ENCODE measurements at regions not wholly inside any gene's neighbourhood (a gene's known extent, or its start where the extent isn't known, plus 50 kb on each side); places are given as distances from the start of the nearest gene placed in this dataset.

DNA sequence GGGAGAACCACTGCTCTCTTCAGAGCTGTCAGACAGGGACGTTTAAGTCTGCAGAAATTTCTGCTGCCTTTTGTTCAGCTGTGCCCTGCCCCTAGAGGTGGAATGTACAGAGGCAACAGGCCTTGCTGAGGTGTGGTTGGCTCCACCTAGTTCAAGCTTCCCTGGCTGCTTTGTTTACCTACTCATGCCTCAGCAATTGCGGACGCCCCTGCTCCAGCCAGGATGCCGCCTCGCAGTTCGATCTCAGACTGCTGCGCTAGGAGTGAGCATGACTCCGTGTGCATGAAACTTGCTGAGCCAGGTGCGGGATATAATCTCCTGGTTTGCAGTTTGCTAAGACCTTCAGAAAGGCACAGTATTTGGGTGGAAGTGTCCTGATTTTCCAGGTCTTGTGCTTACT lies 70.9 kb downstream of the MAGEB5 start:
- no peaks in the 10 kb centered on the region for H3K36me3 ChIP-seq (ENCODE audit: insufficient read depth)
- peaks cover 5% of the 10 kb centered on the region for H3K9me3 Mint-ChIP-seq
- H4K20me1 ChIP-seq (replicated peaks; ENCODE audit: insufficient read depth), result no peaks in the 10 kb centered on the region
- H3K4me1 ChIP-seq (ENCODE audit: insufficient read depth), result no peaks in the 10 kb centered on the region
- no peak for DNase-seq (ENCODE audit: low spot score)
- no peak overlapping the region for H3K4me3 ChIP-seq
- H3K9me2 ChIP-seq (ENCODE audit: insufficient read depth), result no peaks in the 10 kb centered on the region
- no peaks in the 10 kb centered on the region for H3F3A ChIP-seq (replicated peaks; ENCODE audit: low read depth)
- H3K4me2 ChIP-seq, result no peak overlapping the region
- no peak overlapping the region for H2AFZ ChIP-seq
- no peaks in the 10 kb centered on the region for H3K79me2 ChIP-seq (replicated peaks; ENCODE audit: insufficient read depth)
- H3K27ac Mint-ChIP-seq, result no peak overlapping the region
- no peak overlapping the region for H3K4me3 Mint-ChIP-seq
- H3K27me3 ChIP-seq (ENCODE audit: insufficient read depth), result no peaks in the 10 kb centered on the region
- ATAC-seq, result no peak
- no peak for TF ChIP-seq ZNF114 (CRISPR knock-in tag; IDR thresholded peaks at IDR 0.05)
- TF ChIP-seq POLR2AphosphoS5 (IDR thresholded peaks at IDR 0.05; ENCODE audit: low read depth), result no peak
- TF ChIP-seq STAT1 (IDR thresholded peaks at IDR 0.05; ENCODE audit: unreplicated experiment), result no peak
- TF ChIP-seq ZNF331 (CRISPR knock-in tag; IDR thresholded peaks at IDR 0.05; ENCODE audit: low read depth), result no peak
- TF ChIP-seq CTCF (conservative IDR thresholded peaks at IDR 0.05; ENCODE audit: low read depth in 2 of 2), result no peak
- no peak for TF ChIP-seq EZH2phosphoT487 (IDR thresholded peaks at IDR 0.05; ENCODE audit: unreplicated experiment)
- no peak for TF ChIP-seq EZH2 (IDR thresholded peaks at IDR 0.05; ENCODE audit: low read depth, unreplicated experiment)
- TF ChIP-seq ZNF462 (CRISPR knock-in tag; IDR thresholded peaks at IDR 0.05), result no peak
- TF ChIP-seq, protein P1, sequence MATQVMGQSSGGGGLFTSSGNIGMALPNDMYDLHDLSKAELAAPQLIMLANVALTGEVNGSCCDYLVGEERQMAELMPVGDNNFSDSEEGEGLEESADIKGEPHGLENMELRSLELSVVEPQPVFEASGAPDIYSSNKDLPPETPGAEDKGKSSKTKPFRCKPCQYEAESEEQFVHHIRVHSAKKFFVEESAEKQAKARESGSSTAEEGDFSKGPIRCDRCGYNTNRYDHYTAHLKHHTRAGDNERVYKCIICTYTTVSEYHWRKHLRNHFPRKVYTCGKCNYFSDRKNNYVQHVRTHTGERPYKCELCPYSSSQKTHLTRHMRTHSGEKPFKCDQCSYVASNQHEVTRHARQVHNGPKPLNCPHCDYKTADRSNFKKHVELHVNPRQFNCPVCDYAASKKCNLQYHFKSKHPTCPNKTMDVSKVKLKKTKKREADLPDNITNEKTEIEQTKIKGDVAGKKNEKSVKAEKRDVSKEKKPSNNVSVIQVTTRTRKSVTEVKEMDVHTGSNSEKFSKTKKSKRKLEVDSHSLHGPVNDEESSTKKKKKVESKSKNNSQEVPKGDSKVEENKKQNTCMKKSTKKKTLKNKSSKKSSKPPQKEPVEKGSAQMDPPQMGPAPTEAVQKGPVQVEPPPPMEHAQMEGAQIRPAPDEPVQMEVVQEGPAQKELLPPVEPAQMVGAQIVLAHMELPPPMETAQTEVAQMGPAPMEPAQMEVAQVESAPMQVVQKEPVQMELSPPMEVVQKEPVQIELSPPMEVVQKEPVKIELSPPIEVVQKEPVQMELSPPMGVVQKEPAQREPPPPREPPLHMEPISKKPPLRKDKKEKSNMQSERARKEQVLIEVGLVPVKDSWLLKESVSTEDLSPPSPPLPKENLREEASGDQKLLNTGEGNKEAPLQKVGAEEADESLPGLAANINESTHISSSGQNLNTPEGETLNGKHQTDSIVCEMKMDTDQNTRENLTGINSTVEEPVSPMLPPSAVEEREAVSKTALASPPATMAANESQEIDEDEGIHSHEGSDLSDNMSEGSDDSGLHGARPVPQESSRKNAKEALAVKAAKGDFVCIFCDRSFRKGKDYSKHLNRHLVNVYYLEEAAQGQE (IDR thresholded peaks at IDR 0.05; ENCODE audit: unreplicated experiment), result no peak
- no peak for TF ChIP-seq JUNB (IDR thresholded peaks at IDR 0.05; ENCODE audit: unreplicated experiment)
- peaks cover 4% of the 10 kb centered on the region; the same call in 1 of the 3 replicates for H3K36me3 Mint-ChIP-seq (ENCODE audit: low read depth)
- H3K27ac ChIP-seq (ENCODE audit: low read depth), result no peak overlapping the region
- H3K27me3 Mint-ChIP-seq (ENCODE audit: insufficient read depth, low read depth, poor library complexity), result no peaks in the 10 kb centered on the region
- H3K4me1 Mint-ChIP-seq, result no peaks in the 10 kb centered on the region

All from GM23338 (cell line).